Ishikawa (cell line): ENCODE measurements at regions not wholly inside any gene's neighbourhood (a gene's known extent, or its start where the extent isn't known, plus 50 kb on each side); places are given as distances from the start of the nearest gene placed in this dataset.

Experiments
- CEBPB ChIP-seq: IDR thresholded peaks from 2 replicates; pipeline ENCODE4 v1.6.1; 2012
- CREB1 ChIP-seq: IDR thresholded peaks from 2 replicates; pipeline ENCODE4 v1.6.1; 2012; ENCODE audit warnings: low read depth
- EGR1 ChIP-seq: IDR thresholded peaks from 2 replicates; pipeline ENCODE4 v1.6.1; 2012
- EP300 ChIP-seq: IDR thresholded peaks from 2 replicates; pipeline ENCODE4 v1.6.1; 2012; ENCODE audit warnings: borderline replicate concordance
- FOXM1 ChIP-seq: IDR thresholded peaks from 2 replicates; pipeline ENCODE4 v1.6.1; 2012; ENCODE audit warnings: low read depth, borderline replicate concordance
- MAX ChIP-seq: IDR thresholded peaks from 2 replicates; pipeline ENCODE4 v1.6.1; 2012
- NFIC ChIP-seq: IDR thresholded peaks from 2 replicates; pipeline ENCODE4 v1.6.1; 2012
- RAD21 ChIP-seq: IDR thresholded peaks from 2 replicates; pipeline ENCODE4 v1.6.1; 2012; ENCODE audit warnings: low read depth
- REST ChIP-seq: IDR thresholded peaks from 2 replicates; pipeline ENCODE4 v1.6.1; 2012; ENCODE audit warnings: low read depth, mild to moderate bottlenecking
- TAF1 ChIP-seq: IDR thresholded peaks from 2 replicates; pipeline ENCODE4 v1.6.1; 2012; ENCODE audit warnings: low read depth, mild to moderate bottlenecking
- TCF12 ChIP-seq: IDR thresholded peaks from 2 replicates; pipeline ENCODE4 v1.6.1; 2012; ENCODE audit warnings: low read depth
- TEAD4 ChIP-seq: IDR thresholded peaks from 2 replicates; pipeline ENCODE4 v1.6.1; 2012
- USF1 ChIP-seq: IDR thresholded peaks from 2 replicates; pipeline ENCODE4 v1.6.1; 2012
- YY1 ChIP-seq: IDR thresholded peaks from 2 replicates; pipeline ENCODE4 v1.6.1; 2012; ENCODE audit warnings: low read depth
- ZBTB7A ChIP-seq: IDR thresholded peaks from 2 replicates; pipeline ENCODE4 v1.6.1; 2012; ENCODE audit warnings: low read depth

GRCh38 chr13:88124142-88124541 is 453.0 kb downstream of the SLITRK5 start:
- TF ChIP-seq NFIC (no peak), ZBTB7A (no peak), FOXM1 (no peak), REST (no peak), EGR1 (no peak), TEAD4 (no peak), CREB1 (no peak), MAX (no peak), YY1 (no peak), TCF12 (no peak), RAD21 (no peak), TAF1 (no peak), USF1 (no peak), CEBPB (no peak), EP300 (no peak)

GRCh38 chr13:88125055-88125454 is 453.9 kb downstream of the SLITRK5 start:
- TF ChIP-seq ZBTB7A (no peak), MAX (no peak), EP300 (no peak), CEBPB (no peak), REST (no peak), FOXM1 (no peak), USF1 (no peak), TAF1 (no peak), RAD21 (no peak), TEAD4 (no peak), EGR1 (no peak), NFIC (no peak), TCF12 (no peak), CREB1 (no peak), YY1 (no peak)

GRCh38 chr13:88136098-88136790 is 465.1 kb downstream of the SLITRK5 start:
- TF ChIP-seq RAD21 (no peak), ZBTB7A (no peak), TAF1 (no peak), FOXM1 (no peak), TCF12 (no peak), EGR1 (no peak), USF1 (no peak), EP300 (no peak), NFIC (no peak), CREB1 (no peak), MAX (no peak), TEAD4 (no peak), REST (no peak), YY1 (no peak), CEBPB (no peak)

- TF ChIP-seq YY1: no peak
- TF ChIP-seq TAF1: no peak
- no peak for TF ChIP-seq TEAD4
- TF ChIP-seq ZBTB7A: no peak
- no peak for TF ChIP-seq REST
- TF ChIP-seq EP300: no peak
- TF ChIP-seq RAD21: no peak
- no peak for TF ChIP-seq CREB1
- no peak for TF ChIP-seq USF1
Observed at GRCh38 chr13:88142653-88143052, 471.5 kb downstream of the SLITRK5 start.
